H1 (cell line): ENCODE measurements at regions not wholly inside any gene's neighbourhood (a gene's known extent, or its start where the extent isn't known, plus 50 kb on each side); places are given as distances from the start of the nearest gene placed in this dataset.

Source experiments
- CTCF ChIA-PET: fragments of 300-600 bp; sonication (Branson Sonifier 250); formaldehyde crosslinking; loops from one replicate; lab custom pipeline; 2021; ENCODE audit not compliant: partially characterized antibody; lab: Charles Lee
- POLR2A ChIA-PET: fragments of 300-600 bp; sonication (Branson Sonifier 250); formaldehyde crosslinking; loops from one replicate; lab custom pipeline; 2021; ENCODE audit warnings: inconsistent platforms; ENCODE audit not compliant: partially characterized antibody; lab: Charles Lee
- DNase-seq, 2 experiments: peaks; one replicate each; pipeline versions ENCODE4 v3.0.0 to v3.0.0-alpha.2; 2010 to 2022; ENCODE audit warnings: low spot score in 2 of 2, low read depth in 1 of 2, mixed read lengths in 1 of 2
- FAIRE-seq: peaks from 2 replicates; lab custom pipeline; 2011; peaks lifted over from hg19 to GRCh38; lab: Jason Lieb, UNC
- H2AFZ ChIP-seq: 2 replicates; pipeline ENCODE4 v1.8.1; 2012; ENCODE audit warnings: low read length, inconsistent platforms
- H2AK5ac ChIP-seq: 2 replicates; pipeline ENCODE4 v1.6.1; 2013; ENCODE audit warnings: low read depth, low read length
- H2BK120ac ChIP-seq: replicated peaks from 2 replicates; pipeline ENCODE3; 2013; ENCODE audit warnings: low read depth, low read length, inconsistent platforms
- H2BK12ac ChIP-seq: 2 replicates; pipeline ENCODE4 v1.6.1; 2013; ENCODE audit warnings: low read depth, low read length
- H2BK15ac ChIP-seq: 2 replicates; pipeline ENCODE4 v1.6.1; 2013; ENCODE audit warnings: low read length
- H2BK20ac ChIP-seq: 2 replicates; pipeline ENCODE4 v1.6.1; 2013; ENCODE audit warnings: low read length
- H2BK5ac ChIP-seq: 2 replicates; pipeline ENCODE4 v1.6.1; 2013; ENCODE audit warnings: low read depth, low read length
- H3K14ac ChIP-seq: 2 replicates; pipeline ENCODE4 v1.6.1; 2013; ENCODE audit warnings: inconsistent platforms; ENCODE audit not compliant: insufficient read length
- H3K18ac ChIP-seq: 2 replicates; pipeline ENCODE4 v1.6.1; 2013; ENCODE audit warnings: low read length; ENCODE audit errors: extremely low read depth
- H3K23ac ChIP-seq: 2 replicates; pipeline ENCODE4 v1.6.1; 2013; ENCODE audit warnings: inconsistent platforms; ENCODE audit not compliant: insufficient read length
- H3K23me2 ChIP-seq: 2 replicates; pipeline ENCODE4 v1.6.1; 2013; ENCODE audit warnings: low read depth, low read length
- H3K27ac ChIP-seq: 2 replicates; pipeline ENCODE4 v1.6.1; 2011; ENCODE audit warnings: low read depth, low read length, inconsistent platforms
- H3K27me3 ChIP-seq, 4 experiments: replicated peaks in 1 of 4; 1 replicate in 1 of 4; 2 replicates in 3 of 4; pipeline versions ENCODE4 v1.6.1 to v1.8.1; 2011 to 2013; ENCODE audit warnings: low read length in 3 of 4, mild to moderate bottlenecking in 3 of 4, inconsistent platforms in 2 of 4, mixed read lengths in 2 of 4, moderate library complexity in 1 of 4; ENCODE audit not compliant: control insufficient read depth in 3 of 4, insufficient read depth in 3 of 4; ENCODE audit errors: extremely low read depth in 1 of 4
- H3K36me3 ChIP-seq, 4 experiments: 2 replicates each; pipeline versions ENCODE4 v1.6.1 to v1.8.1; 2011 to 2013; ENCODE audit warnings: mild to moderate bottlenecking in 4 of 4, low read length in 3 of 4, moderate library complexity in 2 of 4, control low read depth in 1 of 4, inconsistent platforms in 1 of 4; ENCODE audit not compliant: insufficient read depth in 4 of 4, control insufficient read depth in 2 of 4
- H3K4ac ChIP-seq: replicated peaks from 2 replicates; pipeline ENCODE3; 2013; ENCODE audit warnings: low read length, low read depth, mixed read lengths, inconsistent platforms; ENCODE audit not compliant: insufficient read length
- H3K4me1 ChIP-seq, 4 experiments: replicated peaks in 1 of 4; 1 replicate in 1 of 4; 2 replicates in 3 of 4; pipeline versions ENCODE4 v1.6.1 to v1.8.1; 2011 to 2013; ENCODE audit warnings: low read length in 3 of 4, inconsistent platforms in 2 of 4, mixed read lengths in 1 of 4; ENCODE audit not compliant: insufficient read depth in 4 of 4, control insufficient read depth in 3 of 4
- H3K4me2 ChIP-seq, 2 experiments: 2 replicates each; pipeline versions ENCODE4 v1.6.1 to v1.8.1; 2011 to 2013; ENCODE audit warnings: low read depth in 2 of 2, low read length in 2 of 2, control low read depth in 1 of 2, inconsistent platforms in 1 of 2, mild to moderate bottlenecking in 1 of 2; ENCODE audit not compliant: insufficient read depth in 1 of 2
- H3K4me3 ChIP-seq, 4 experiments: fragments of 200-600, 300-600 bp in 1 of 4; sonication (generic), shearing (Covaris generic), sonication (Bioruptor Twin) in 1 of 4; 2 replicates each; pipeline versions ENCODE4 v1.5.1 to v1.8.1; 2011 to 2016; ENCODE audit warnings: low read length in 4 of 4, low read depth in 3 of 4, control low read depth in 2 of 4, inconsistent platforms in 2 of 4, mild to moderate bottlenecking in 2 of 4, mixed read lengths in 1 of 4, moderate library complexity in 1 of 4; ENCODE audit not compliant: insufficient read depth in 2 of 4; ENCODE audit errors: extremely low read depth in 1 of 4
- H3K56ac ChIP-seq: replicated peaks from 2 replicates; pipeline ENCODE3; 2013; ENCODE audit warnings: low read depth, mild to moderate bottlenecking, mixed read lengths, low read length, inconsistent platforms; ENCODE audit not compliant: insufficient read length
- H3K79me1 ChIP-seq: 2 replicates; pipeline ENCODE4 v1.6.1; 2013; ENCODE audit warnings: low read depth, low read length, control low read depth
- H3K79me2 ChIP-seq, 2 experiments: 2 replicates each; pipeline versions ENCODE4 v1.6.1 to v1.8.1; 2012 to 2013; ENCODE audit warnings: low read length in 2 of 2, mild to moderate bottlenecking in 2 of 2, inconsistent platforms in 1 of 2; ENCODE audit not compliant: insufficient read depth in 2 of 2, control insufficient read depth in 1 of 2
- H3K9ac ChIP-seq, 4 experiments: replicated peaks in 1 of 4; 1 replicate in 1 of 4; 2 replicates in 3 of 4; pipeline versions ENCODE4 v1.6.1 to v1.8.1; 2011 to 2013; ENCODE audit warnings: low read depth in 3 of 4, low read length in 3 of 4, control low read depth in 2 of 4, mild to moderate bottlenecking in 2 of 4, moderate library complexity in 2 of 4, inconsistent platforms in 1 of 4; ENCODE audit errors: extremely low read depth in 1 of 4
- H3K9me3 ChIP-seq, 2 experiments: 2 replicates each; pipeline versions ENCODE4 v1.6.1 to v1.8.1; 2012 to 2013; ENCODE audit warnings: mild to moderate bottlenecking in 2 of 2, moderate library complexity in 2 of 2, control low read depth in 1 of 2, inconsistent platforms in 1 of 2, low read depth in 1 of 2, low read length in 1 of 2, mixed read lengths in 1 of 2; ENCODE audit not compliant: insufficient read depth in 2 of 2
- H4K20me1 ChIP-seq, 2 experiments: replicated peaks in 1 of 2; 2 replicates each; pipeline versions ENCODE3 to v1.8.1; 2011 to 2013; ENCODE audit warnings: inconsistent platforms in 2 of 2, low read length in 2 of 2, mild to moderate bottlenecking in 1 of 2; ENCODE audit not compliant: insufficient read depth in 2 of 2, control insufficient read depth in 1 of 2
- H4K5ac ChIP-seq: 2 replicates; pipeline ENCODE4 v1.6.1; 2013; ENCODE audit warnings: low read length, low read depth, mixed read lengths, inconsistent platforms; ENCODE audit not compliant: insufficient read length
- H4K8ac ChIP-seq: 2 replicates; pipeline ENCODE4 v1.8.0; 2013; ENCODE audit warnings: mild to moderate bottlenecking, moderate library complexity, low read length, inconsistent platforms; ENCODE audit not compliant: insufficient read depth; ENCODE audit errors: extremely low read depth
- H4K91ac ChIP-seq: replicated peaks from 2 replicates; pipeline ENCODE3; 2013; ENCODE audit warnings: low read length, mixed read lengths, inconsistent platforms; ENCODE audit not compliant: insufficient read length
- BACH1 ChIP-seq: IDR thresholded peaks from 2 replicates; pipeline ENCODE4 v1.6.1; 2012; ENCODE audit warnings: low read length, improper control_type of control experiment
- BCL11A ChIP-seq, 2 experiments: IDR thresholded peaks; one replicate each; pipeline ENCODE4 v1.6.1; 2011; ENCODE audit warnings: low read depth in 2 of 2, low read length in 2 of 2, mild to moderate bottlenecking in 2 of 2
- KDM1A ChIP-seq: fragments of 200-600, 300-600 bp; sonication (generic); IDR thresholded peaks from 2 replicates; pipeline ENCODE4 v1.7.1; 2016; ENCODE audit warnings: mild to moderate bottlenecking, low read length, borderline replicate concordance
- PHF8 ChIP-seq: fragments of 200-600 bp; sonication (generic); conservative IDR thresholded peaks from 2 replicates; pipeline ENCODE4 v1.7.1; 2012; ENCODE audit warnings: low read depth, mild to moderate bottlenecking, inconsistent platforms, low read length, moderate library complexity
- POLR2AphosphoS5 ChIP-seq: IDR thresholded peaks from 2 replicates; pipeline ENCODE4 v1.6.1; 2011; ENCODE audit warnings: low read depth, low read length
- RAD21 ChIP-seq, 2 experiments: IDR thresholded peaks in 1 of 2; conservative IDR thresholded peaks in 1 of 2; 2 replicates each; pipeline ENCODE4 v1.6.1; 2011; ENCODE audit warnings: low read depth in 2 of 2, low read length in 2 of 2, improper control_type of control experiment in 1 of 2, inconsistent platforms in 1 of 2, mild to moderate bottlenecking in 1 of 2, moderate library complexity in 1 of 2
- SIN3A ChIP-seq, 2 experiments: IDR thresholded peaks in 1 of 2; conservative IDR thresholded peaks in 1 of 2; 2 replicates each; pipeline ENCODE4 v1.6.1; 2011 to 2012; ENCODE audit warnings: low read length in 2 of 2, improper control_type of control experiment in 1 of 2, low read depth in 1 of 2, mild to moderate bottlenecking in 1 of 2
- SRF ChIP-seq: IDR thresholded peaks from 2 replicates; pipeline ENCODE4 v1.6.1; 2011; ENCODE audit warnings: mild to moderate bottlenecking, low read depth, low read length, moderate library complexity
- TCF12 ChIP-seq: IDR thresholded peaks from 2 replicates; pipeline ENCODE4 v1.6.1; 2011; ENCODE audit warnings: low read depth, mild to moderate bottlenecking, low read length
- WGBS, 2 experiments: shearing (Covaris generic) in 1 of 2; methylation state at CpG; one replicate each; pipeline versions ENCODE4 v1.1.6 to v1.1.7; 2013 to 2015; ENCODE audit warnings: low lambda C conversion rate in 2 of 2, mixed read lengths in 2 of 2, inconsistent platforms in 1 of 2, low coverage in 1 of 2, missing lambda C conversion rate in 1 of 2; ENCODE audit not compliant: insufficient replicate concordance in 2 of 2, insufficient coverage in 1 of 2, insufficient read length in 1 of 2; ENCODE audit errors: extremely low coverage in 1 of 2, missing lambda C conversion rate in 1 of 2; 5-methylcytosine and 5-hydroxymethylcytosine counted together
- TF ChIP-seq, protein P1 (sequence below): IDR thresholded peaks from 2 replicates; pipeline ENCODE4 v1.6.1; 2012; ENCODE audit warnings: low read length, inconsistent platforms
- TF ChIP-seq, protein P2 (sequence below): IDR thresholded peaks from 2 replicates; pipeline ENCODE4 v1.6.1; 2011; ENCODE audit warnings: low read length, improper control_type of control experiment

DNA sequence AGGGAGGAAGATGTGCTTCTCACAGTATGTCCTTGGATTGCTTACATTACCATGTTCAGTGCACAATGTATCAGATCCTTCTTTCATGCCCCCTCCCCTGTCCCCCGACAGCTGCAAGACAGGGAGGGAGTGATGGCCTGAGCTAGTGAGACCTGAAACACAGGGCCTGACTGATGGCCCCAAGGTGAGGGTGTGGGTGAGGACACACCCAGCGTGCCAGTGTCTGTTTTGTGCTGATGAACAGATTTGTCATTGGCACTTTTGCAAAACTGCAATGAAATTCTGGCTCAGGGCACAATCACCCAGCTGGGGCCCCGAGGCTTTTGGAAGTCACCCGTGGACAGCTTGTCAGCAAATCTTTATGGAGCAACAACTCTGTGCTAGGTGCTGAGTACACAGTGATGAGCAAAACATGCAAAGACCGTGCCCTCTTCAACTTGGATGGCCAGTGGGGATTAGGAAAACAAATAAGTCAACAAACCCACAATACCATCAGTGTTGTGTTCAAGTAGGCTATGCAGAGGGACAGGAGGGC, 59.4 kb upstream of the EMX2 start:
- Histone ChIP-seq H3K4ac (no peak overlapping the region), H3K4me1 (0 out of 7 replicates have a peak, but pooled peaks cover 0 to 1% (median 0%) of the 10 kb centered on the region in 4 experiments), H3K23ac (no peak overlapping the region), H3K9me3 (no peaks in the 10 kb centered on the region), H2BK12ac (no peak overlapping the region), H2BK20ac (no peak overlapping the region), H4K20me1 (no peaks in the 10 kb centered on the region), H3K27ac (no peak overlapping the region), H4K91ac (no peak overlapping the region), H3K9ac (no peak overlapping the region), H3K23me2 (no peaks in the 10 kb centered on the region), H3K14ac (no peak overlapping the region), H3K18ac (no peak overlapping the region), H3K56ac (no peak overlapping the region), H3K79me1 (no peaks in the 10 kb centered on the region), H3K4me2 (no peak overlapping the region), H2BK120ac (no peak overlapping the region), H2BK5ac (no peak overlapping the region), H2AFZ (no peak overlapping the region), H4K5ac (no peak overlapping the region), H4K8ac (no peak overlapping the region), H3K4me3 (no peak overlapping the region), H3K79me2 (no peaks in the 10 kb centered on the region), H3K36me3 (no peaks in the 10 kb centered on the region), H3K27me3 (peaks cover 0 to 2% (median 0%) of the 10 kb centered on the region in 4 experiments; a peak in 4 of 7 replicates), H2AK5ac (no peak overlapping the region), H2BK15ac (no peak overlapping the region)
- DNase-seq (no peak), FAIRE-seq (no peak)
- 95% methylated on average over 4 of the region's 5 CpGs; no CpG with 5 or more reads in 1 of the 2 experiments for WGBS, 2 experiments
- ChIA-PET CTCF (no interaction called here), POLR2A (no interaction called here)
- TF ChIP-seq BCL11A (IDR thresholded peaks at IDR 0.05; ENCODE audit: low read depth in 2 of 2, low read length in 2 of 2) (no peak), PHF8 (no peak), POLR2AphosphoS5 (no peak), TCF12 (no peak), SRF (no peak), SIN3A (conservative IDR thresholded peaks at IDR 0.05 in 1 of 2, IDR thresholded peaks at IDR 0.05 in 1 of 2; ENCODE audit: low read depth in 1 of 2, low read length in 2 of 2) (no peak), RAD21 (IDR thresholded peaks at IDR 0.05 in 1 of 2, conservative IDR thresholded peaks at IDR 0.05 in 1 of 2; ENCODE audit: low read depth in 2 of 2, low read length in 2 of 2) (no peak), KDM1A (no peak), BACH1 (no peak)
- TF ChIP-seq, protein P1, sequence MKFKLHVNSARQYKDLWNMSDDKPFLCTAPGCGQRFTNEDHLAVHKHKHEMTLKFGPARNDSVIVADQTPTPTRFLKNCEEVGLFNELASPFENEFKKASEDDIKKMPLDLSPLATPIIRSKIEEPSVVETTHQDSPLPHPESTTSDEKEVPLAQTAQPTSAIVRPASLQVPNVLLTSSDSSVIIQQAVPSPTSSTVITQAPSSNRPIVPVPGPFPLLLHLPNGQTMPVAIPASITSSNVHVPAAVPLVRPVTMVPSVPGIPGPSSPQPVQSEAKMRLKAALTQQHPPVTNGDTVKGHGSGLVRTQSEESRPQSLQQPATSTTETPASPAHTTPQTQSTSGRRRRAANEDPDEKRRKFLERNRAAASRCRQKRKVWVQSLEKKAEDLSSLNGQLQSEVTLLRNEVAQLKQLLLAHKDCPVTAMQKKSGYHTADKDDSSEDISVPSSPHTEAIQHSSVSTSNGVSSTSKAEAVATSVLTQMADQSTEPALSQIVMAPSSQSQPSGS, result no peak
- TF ChIP-seq, protein P2, sequence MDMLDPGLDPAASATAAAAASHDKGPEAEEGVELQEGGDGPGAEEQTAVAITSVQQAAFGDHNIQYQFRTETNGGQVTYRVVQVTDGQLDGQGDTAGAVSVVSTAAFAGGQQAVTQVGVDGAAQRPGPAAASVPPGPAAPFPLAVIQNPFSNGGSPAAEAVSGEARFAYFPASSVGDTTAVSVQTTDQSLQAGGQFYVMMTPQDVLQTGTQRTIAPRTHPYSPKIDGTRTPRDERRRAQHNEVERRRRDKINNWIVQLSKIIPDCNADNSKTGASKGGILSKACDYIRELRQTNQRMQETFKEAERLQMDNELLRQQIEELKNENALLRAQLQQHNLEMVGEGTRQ, result no peak
